H1 (cell line): ENCODE measurements at regions not wholly inside any gene's neighbourhood (a gene's known extent, or its start where the extent isn't known, plus 50 kb on each side); places are given as distances from the start of the nearest gene placed in this dataset.

Experiments
- CTCF ChIA-PET: fragments of 300-600 bp; sonication (Branson Sonifier 250); formaldehyde crosslinking; loops from one replicate; lab custom pipeline; 2021; ENCODE audit not compliant: partially characterized antibody; lab: Charles Lee
- POLR2A ChIA-PET: fragments of 300-600 bp; sonication (Branson Sonifier 250); formaldehyde crosslinking; loops from one replicate; lab custom pipeline; 2021; ENCODE audit warnings: inconsistent platforms; ENCODE audit not compliant: partially characterized antibody; lab: Charles Lee
- DNase-seq, 2 experiments: peaks; one replicate each; pipeline versions ENCODE4 v3.0.0 to v3.0.0-alpha.2; 2010 to 2022; ENCODE audit warnings: low spot score in 2 of 2, low read depth in 1 of 2, mixed read lengths in 1 of 2
- FAIRE-seq: peaks from 2 replicates; lab custom pipeline; 2011; peaks lifted over from hg19 to GRCh38; lab: Jason Lieb, UNC
- H2AFZ ChIP-seq: 2 replicates; pipeline ENCODE4 v1.8.1; 2012; ENCODE audit warnings: low read length, inconsistent platforms
- H2AK5ac ChIP-seq: 2 replicates; pipeline ENCODE4 v1.6.1; 2013; ENCODE audit warnings: low read depth, low read length
- H2BK120ac ChIP-seq: replicated peaks from 2 replicates; pipeline ENCODE3; 2013; ENCODE audit warnings: low read depth, low read length, inconsistent platforms
- H2BK12ac ChIP-seq: 2 replicates; pipeline ENCODE4 v1.6.1; 2013; ENCODE audit warnings: low read depth, low read length
- H2BK15ac ChIP-seq: 2 replicates; pipeline ENCODE4 v1.6.1; 2013; ENCODE audit warnings: low read length
- H2BK20ac ChIP-seq: 2 replicates; pipeline ENCODE4 v1.6.1; 2013; ENCODE audit warnings: low read length
- H2BK5ac ChIP-seq: 2 replicates; pipeline ENCODE4 v1.6.1; 2013; ENCODE audit warnings: low read depth, low read length
- H3K14ac ChIP-seq: 2 replicates; pipeline ENCODE4 v1.6.1; 2013; ENCODE audit warnings: inconsistent platforms; ENCODE audit not compliant: insufficient read length
- H3K18ac ChIP-seq: 2 replicates; pipeline ENCODE4 v1.6.1; 2013; ENCODE audit warnings: low read length; ENCODE audit errors: extremely low read depth
- H3K23ac ChIP-seq: 2 replicates; pipeline ENCODE4 v1.6.1; 2013; ENCODE audit warnings: inconsistent platforms; ENCODE audit not compliant: insufficient read length
- H3K23me2 ChIP-seq: 2 replicates; pipeline ENCODE4 v1.6.1; 2013; ENCODE audit warnings: low read depth, low read length
- H3K27ac ChIP-seq: 2 replicates; pipeline ENCODE4 v1.6.1; 2011; ENCODE audit warnings: low read depth, low read length, inconsistent platforms
- H3K27me3 ChIP-seq, 4 experiments: replicated peaks in 1 of 4; 1 replicate in 1 of 4; 2 replicates in 3 of 4; pipeline versions ENCODE4 v1.6.1 to v1.8.1; 2011 to 2013; ENCODE audit warnings: low read length in 3 of 4, mild to moderate bottlenecking in 3 of 4, inconsistent platforms in 2 of 4, mixed read lengths in 2 of 4, moderate library complexity in 1 of 4; ENCODE audit not compliant: control insufficient read depth in 3 of 4, insufficient read depth in 3 of 4; ENCODE audit errors: extremely low read depth in 1 of 4
- H3K36me3 ChIP-seq, 4 experiments: 2 replicates each; pipeline versions ENCODE4 v1.6.1 to v1.8.1; 2011 to 2013; ENCODE audit warnings: mild to moderate bottlenecking in 4 of 4, low read length in 3 of 4, moderate library complexity in 2 of 4, control low read depth in 1 of 4, inconsistent platforms in 1 of 4; ENCODE audit not compliant: insufficient read depth in 4 of 4, control insufficient read depth in 2 of 4
- H3K4ac ChIP-seq: replicated peaks from 2 replicates; pipeline ENCODE3; 2013; ENCODE audit warnings: low read length, low read depth, mixed read lengths, inconsistent platforms; ENCODE audit not compliant: insufficient read length
- H3K4me1 ChIP-seq, 4 experiments: replicated peaks in 1 of 4; 1 replicate in 1 of 4; 2 replicates in 3 of 4; pipeline versions ENCODE4 v1.6.1 to v1.8.1; 2011 to 2013; ENCODE audit warnings: low read length in 3 of 4, inconsistent platforms in 2 of 4, mixed read lengths in 1 of 4; ENCODE audit not compliant: insufficient read depth in 4 of 4, control insufficient read depth in 3 of 4
- H3K4me2 ChIP-seq, 2 experiments: 2 replicates each; pipeline versions ENCODE4 v1.6.1 to v1.8.1; 2011 to 2013; ENCODE audit warnings: low read depth in 2 of 2, low read length in 2 of 2, control low read depth in 1 of 2, inconsistent platforms in 1 of 2, mild to moderate bottlenecking in 1 of 2; ENCODE audit not compliant: insufficient read depth in 1 of 2
- H3K4me3 ChIP-seq, 4 experiments: fragments of 200-600, 300-600 bp in 1 of 4; sonication (generic), shearing (Covaris generic), sonication (Bioruptor Twin) in 1 of 4; 2 replicates each; pipeline versions ENCODE4 v1.5.1 to v1.8.1; 2011 to 2016; ENCODE audit warnings: low read length in 4 of 4, low read depth in 3 of 4, control low read depth in 2 of 4, inconsistent platforms in 2 of 4, mild to moderate bottlenecking in 2 of 4, mixed read lengths in 1 of 4, moderate library complexity in 1 of 4; ENCODE audit not compliant: insufficient read depth in 2 of 4; ENCODE audit errors: extremely low read depth in 1 of 4
- H3K56ac ChIP-seq: replicated peaks from 2 replicates; pipeline ENCODE3; 2013; ENCODE audit warnings: low read depth, mild to moderate bottlenecking, mixed read lengths, low read length, inconsistent platforms; ENCODE audit not compliant: insufficient read length
- H3K79me1 ChIP-seq: 2 replicates; pipeline ENCODE4 v1.6.1; 2013; ENCODE audit warnings: low read depth, low read length, control low read depth
- H3K79me2 ChIP-seq, 2 experiments: 2 replicates each; pipeline versions ENCODE4 v1.6.1 to v1.8.1; 2012 to 2013; ENCODE audit warnings: low read length in 2 of 2, mild to moderate bottlenecking in 2 of 2, inconsistent platforms in 1 of 2; ENCODE audit not compliant: insufficient read depth in 2 of 2, control insufficient read depth in 1 of 2
- H3K9ac ChIP-seq, 4 experiments: replicated peaks in 1 of 4; 1 replicate in 1 of 4; 2 replicates in 3 of 4; pipeline versions ENCODE4 v1.6.1 to v1.8.1; 2011 to 2013; ENCODE audit warnings: low read depth in 3 of 4, low read length in 3 of 4, control low read depth in 2 of 4, mild to moderate bottlenecking in 2 of 4, moderate library complexity in 2 of 4, inconsistent platforms in 1 of 4; ENCODE audit errors: extremely low read depth in 1 of 4
- H3K9me3 ChIP-seq, 2 experiments: 2 replicates each; pipeline versions ENCODE4 v1.6.1 to v1.8.1; 2012 to 2013; ENCODE audit warnings: mild to moderate bottlenecking in 2 of 2, moderate library complexity in 2 of 2, control low read depth in 1 of 2, inconsistent platforms in 1 of 2, low read depth in 1 of 2, low read length in 1 of 2, mixed read lengths in 1 of 2; ENCODE audit not compliant: insufficient read depth in 2 of 2
- H4K20me1 ChIP-seq, 2 experiments: replicated peaks in 1 of 2; 2 replicates each; pipeline versions ENCODE3 to v1.8.1; 2011 to 2013; ENCODE audit warnings: inconsistent platforms in 2 of 2, low read length in 2 of 2, mild to moderate bottlenecking in 1 of 2; ENCODE audit not compliant: insufficient read depth in 2 of 2, control insufficient read depth in 1 of 2
- H4K5ac ChIP-seq: 2 replicates; pipeline ENCODE4 v1.6.1; 2013; ENCODE audit warnings: low read length, low read depth, mixed read lengths, inconsistent platforms; ENCODE audit not compliant: insufficient read length
- H4K8ac ChIP-seq: 2 replicates; pipeline ENCODE4 v1.8.0; 2013; ENCODE audit warnings: mild to moderate bottlenecking, moderate library complexity, low read length, inconsistent platforms; ENCODE audit not compliant: insufficient read depth; ENCODE audit errors: extremely low read depth
- H4K91ac ChIP-seq: replicated peaks from 2 replicates; pipeline ENCODE3; 2013; ENCODE audit warnings: low read length, mixed read lengths, inconsistent platforms; ENCODE audit not compliant: insufficient read length
- ASH2L ChIP-seq: fragments of 200-600, 300-600 bp; sonication (generic); IDR thresholded peaks from one replicate; pipeline ENCODE4 v1.7.1; 2017; ENCODE audit warnings: low read length
- BCL11A ChIP-seq, 2 experiments: IDR thresholded peaks; one replicate each; pipeline ENCODE4 v1.6.1; 2011; ENCODE audit warnings: low read depth in 2 of 2, low read length in 2 of 2, mild to moderate bottlenecking in 2 of 2
- BRCA1 ChIP-seq: IDR thresholded peaks from 2 replicates; pipeline ENCODE4 v1.6.1; 2012; ENCODE audit warnings: low read depth, low read length, improper control_type of control experiment
- CEBPB ChIP-seq: IDR thresholded peaks from 2 replicates; pipeline ENCODE4 v1.6.1; 2012; ENCODE audit warnings: low read depth, low read length
- CHD1 ChIP-seq: IDR thresholded peaks from 2 replicates; pipeline ENCODE4 v1.6.1; 2012; ENCODE audit warnings: low read depth, low read length, improper control_type of control experiment
- CREB1 ChIP-seq: IDR thresholded peaks from 2 replicates; pipeline ENCODE4 v1.6.1; 2012; ENCODE audit warnings: inconsistent platforms
- EGR1 ChIP-seq: IDR thresholded peaks from 2 replicates; pipeline ENCODE4 v1.6.1; 2011; ENCODE audit warnings: low read depth, low read length, borderline replicate concordance
- EZH2 ChIP-seq: fragments of 200-600 bp; sonication (generic); IDR thresholded peaks from 2 replicates; pipeline ENCODE4 v1.7.1; 2012; ENCODE audit warnings: low read depth, mild to moderate bottlenecking, moderate library complexity, low read length, inconsistent platforms; ENCODE audit not compliant: severe bottlenecking
- HDAC2 ChIP-seq, 2 experiments: fragments of 300-600 bp in 1 of 2; sonication (generic) in 1 of 2; IDR thresholded peaks; 2 replicates each; pipeline ENCODE4 v1.6.1; 2011 to 2012; ENCODE audit warnings: low read depth in 2 of 2, low read length in 2 of 2, mild to moderate bottlenecking in 2 of 2, moderate library complexity in 2 of 2, borderline replicate concordance in 1 of 2, inconsistent platforms in 1 of 2
- JUND ChIP-seq: IDR thresholded peaks from 2 replicates; pipeline ENCODE4 v1.6.1; 2011; ENCODE audit warnings: mild to moderate bottlenecking, improper control_type of control experiment, low read length
- PHF8 ChIP-seq: fragments of 200-600 bp; sonication (generic); conservative IDR thresholded peaks from 2 replicates; pipeline ENCODE4 v1.7.1; 2012; ENCODE audit warnings: low read depth, mild to moderate bottlenecking, inconsistent platforms, low read length, moderate library complexity
- POLR2AphosphoS5 ChIP-seq: IDR thresholded peaks from 2 replicates; pipeline ENCODE4 v1.6.1; 2011; ENCODE audit warnings: low read depth, low read length
- RFX5 ChIP-seq: IDR thresholded peaks from 2 replicates; pipeline ENCODE4 v1.6.1; 2011; ENCODE audit warnings: low read depth, low read length, improper control_type of control experiment, borderline replicate concordance
- SIN3A ChIP-seq, 2 experiments: IDR thresholded peaks in 1 of 2; conservative IDR thresholded peaks in 1 of 2; 2 replicates each; pipeline ENCODE4 v1.6.1; 2011 to 2012; ENCODE audit warnings: low read length in 2 of 2, improper control_type of control experiment in 1 of 2, low read depth in 1 of 2, mild to moderate bottlenecking in 1 of 2
- TCF12 ChIP-seq: IDR thresholded peaks from 2 replicates; pipeline ENCODE4 v1.6.1; 2011; ENCODE audit warnings: low read depth, mild to moderate bottlenecking, low read length
- WGBS, 2 experiments: shearing (Covaris generic) in 1 of 2; methylation state at CpG; one replicate each; pipeline versions ENCODE4 v1.1.6 to v1.1.7; 2013 to 2015; ENCODE audit warnings: low lambda C conversion rate in 2 of 2, mixed read lengths in 2 of 2, inconsistent platforms in 1 of 2, low coverage in 1 of 2, missing lambda C conversion rate in 1 of 2; ENCODE audit not compliant: insufficient replicate concordance in 2 of 2, insufficient coverage in 1 of 2, insufficient read length in 1 of 2; ENCODE audit errors: extremely low coverage in 1 of 2, missing lambda C conversion rate in 1 of 2; 5-methylcytosine and 5-hydroxymethylcytosine counted together

GRCh38 chr3:16768014-16768413, 116.7 kb upstream of the PLCL2 start:
- Histone ChIP-seq H4K20me1 (no peaks in the 10 kb centered on the region), H3K4me1 (peaks cover 2 to 16% (median 9%) of the 10 kb centered on the region in 4 experiments; a peak in 6 of 7 replicates), H3K56ac (no peak overlapping the region), H3K9ac (no peak overlapping the region), H4K8ac (no peak overlapping the region), H3K36me3 (no peaks in the 10 kb centered on the region), H3K23me2 (no peaks in the 10 kb centered on the region), H3K27ac (no peak overlapping the region), H2BK12ac (peak overlapping the region; percentile 69; the same call in 1 of the 2 replicates), H3K4me2 (no peak overlapping the region), H3K4ac (peak overlapping the region; percentile 28), H2BK20ac (no peak overlapping the region), H2BK15ac (no peak overlapping the region; the same call in 1 of the 2 replicates), H3K9me3 (no peaks in the 10 kb centered on the region), H2BK120ac (no peak overlapping the region), H2AK5ac (no peak overlapping the region), H3K23ac (no peak overlapping the region), H3K18ac (no peak overlapping the region), H3K79me2 (no peaks in the 10 kb centered on the region), H4K5ac (no peak overlapping the region), H3K27me3 (no peaks in the 10 kb centered on the region), H4K91ac (peak overlapping the region; percentile 18), H2AFZ (no peak overlapping the region), H3K4me3 (no peak overlapping the region), H2BK5ac (no peak overlapping the region), H3K14ac (no peak overlapping the region), H3K79me1 (no peaks in the 10 kb centered on the region)
- WGBS, 2 experiments = 94% methylated on average over 1 of the region's 1 CpG; no CpG with 5 or more reads in 1 of the 2 experiments
- CTCF ChIA-PET = interaction anchor here (1.1 to 2.5 kb wide), 8 partner anchors 15 to 167 kb away, joined by 3 to 10 read pairs (median 4); no protein-coding TSS in a partner anchor
- FAIRE-seq (no peak), DNase-seq (no peak)
- POLR2A ChIA-PET = interaction anchor here (0.8 kb wide), 1 partner anchor 9 kb away, joined by 3 read pairs; no protein-coding TSS in a partner anchor
- TF ChIP-seq BCL11A (IDR thresholded peaks at IDR 0.05; ENCODE audit: low read depth in 2 of 2, low read length in 2 of 2) = no peak
- TF ChIP-seq PHF8 = no peak
- no peak for TF ChIP-seq HDAC2 (IDR thresholded peaks at IDR 0.05; ENCODE audit: borderline replicate concordance in 1 of 2, low read depth in 2 of 2, low read length in 2 of 2)
- TF ChIP-seq CHD1 = no peak
- TF ChIP-seq ASH2L = no peak
- no peak for TF ChIP-seq EGR1
- no peak for TF ChIP-seq CEBPB
- no peak for TF ChIP-seq BRCA1
- TF ChIP-seq RFX5 = no peak
- TF ChIP-seq POLR2AphosphoS5 = no peak
- TF ChIP-seq SIN3A (conservative IDR thresholded peaks at IDR 0.05 in 1 of 2, IDR thresholded peaks at IDR 0.05 in 1 of 2; ENCODE audit: low read depth in 1 of 2, low read length in 2 of 2) = no peak
- TF ChIP-seq EZH2 = no peak
- no peak for TF ChIP-seq JUND
- TF ChIP-seq TCF12 = no peak
- no peak for TF ChIP-seq CREB1
